Cardiac fibroblast (primary cell): ENCODE measurements at regions not wholly inside any gene's neighbourhood (a gene's known extent, or its start where the extent isn't known, plus 50 kb on each side); places are given as distances from the start of the nearest gene placed in this dataset.

Experiments
- DNase-seq, 2 donors: peaks; one replicate each; pipeline versions ENCODE4 v3.0.0 to v3.0.0-alpha.2; 2010; ENCODE audit warnings: low read depth in 2 of 2
- H3K4me3 ChIP-seq, 2 donors: replicated peaks in 1 of 2; 1 replicate in 1 of 2; 2 replicates in 1 of 2; pipeline ENCODE4 v1.5.1; 2011; ENCODE audit warnings: low read depth in 2 of 2, low read length in 2 of 2, mild to moderate bottlenecking in 2 of 2, moderate library complexity in 1 of 2
- TF ChIP-seq, protein P1 (sequence below): IDR thresholded peaks from one replicate; pipeline ENCODE4 v1.5.1; 2011; ENCODE audit warnings: low read depth, mild to moderate bottlenecking, low read length, inconsistent platforms

DNA sequence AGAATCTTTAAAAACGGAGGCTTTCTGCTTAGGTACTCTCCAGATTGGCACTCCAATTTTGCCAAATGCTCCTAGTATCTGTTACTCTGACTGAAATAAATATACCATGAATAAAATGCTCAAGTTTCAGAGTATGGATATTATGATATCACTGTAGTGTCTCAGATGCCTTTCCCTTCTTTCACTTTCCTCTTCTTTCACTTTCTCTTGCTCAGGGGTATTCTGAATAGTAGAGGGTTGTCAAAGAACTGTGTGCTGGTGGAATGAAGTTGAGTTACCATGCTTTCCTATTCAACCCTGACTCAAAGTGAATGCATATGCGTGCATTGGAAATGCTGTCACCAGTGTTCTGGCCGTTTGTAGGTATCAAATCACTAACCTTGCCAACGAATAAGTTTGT lies 1015.2 kb upstream of the FANCL start:
- DNase-seq, result no peak
- H3K4me3 ChIP-seq, result no peak overlapping the region
- TF ChIP-seq, protein P1, sequence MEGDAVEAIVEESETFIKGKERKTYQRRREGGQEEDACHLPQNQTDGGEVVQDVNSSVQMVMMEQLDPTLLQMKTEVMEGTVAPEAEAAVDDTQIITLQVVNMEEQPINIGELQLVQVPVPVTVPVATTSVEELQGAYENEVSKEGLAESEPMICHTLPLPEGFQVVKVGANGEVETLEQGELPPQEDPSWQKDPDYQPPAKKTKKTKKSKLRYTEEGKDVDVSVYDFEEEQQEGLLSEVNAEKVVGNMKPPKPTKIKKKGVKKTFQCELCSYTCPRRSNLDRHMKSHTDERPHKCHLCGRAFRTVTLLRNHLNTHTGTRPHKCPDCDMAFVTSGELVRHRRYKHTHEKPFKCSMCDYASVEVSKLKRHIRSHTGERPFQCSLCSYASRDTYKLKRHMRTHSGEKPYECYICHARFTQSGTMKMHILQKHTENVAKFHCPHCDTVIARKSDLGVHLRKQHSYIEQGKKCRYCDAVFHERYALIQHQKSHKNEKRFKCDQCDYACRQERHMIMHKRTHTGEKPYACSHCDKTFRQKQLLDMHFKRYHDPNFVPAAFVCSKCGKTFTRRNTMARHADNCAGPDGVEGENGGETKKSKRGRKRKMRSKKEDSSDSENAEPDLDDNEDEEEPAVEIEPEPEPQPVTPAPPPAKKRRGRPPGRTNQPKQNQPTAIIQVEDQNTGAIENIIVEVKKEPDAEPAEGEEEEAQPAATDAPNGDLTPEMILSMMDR, result no peak

DNA sequence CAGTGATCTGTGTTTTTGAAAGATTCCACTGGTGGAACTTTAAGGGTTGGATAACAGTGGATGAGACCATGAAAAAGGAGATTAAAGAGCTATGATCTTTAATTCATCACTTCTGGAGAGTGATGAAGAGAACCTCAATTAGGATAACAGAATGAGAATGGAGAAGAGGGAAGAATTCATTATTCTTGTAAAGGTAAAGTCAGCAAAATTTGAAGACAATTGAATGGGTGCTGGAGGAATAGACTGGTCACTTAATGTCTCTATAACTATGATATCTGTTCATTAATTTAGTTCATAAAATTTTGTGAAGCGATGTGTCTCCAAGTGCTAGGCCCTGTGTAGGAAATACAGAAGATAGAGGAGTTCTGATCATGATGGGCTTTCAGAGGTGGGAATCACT lies 1013.2 kb upstream of the FANCL start:
- no peak for DNase-seq
- TF ChIP-seq, protein P1, result no peak
- no peak overlapping the region for H3K4me3 ChIP-seq

DNA sequence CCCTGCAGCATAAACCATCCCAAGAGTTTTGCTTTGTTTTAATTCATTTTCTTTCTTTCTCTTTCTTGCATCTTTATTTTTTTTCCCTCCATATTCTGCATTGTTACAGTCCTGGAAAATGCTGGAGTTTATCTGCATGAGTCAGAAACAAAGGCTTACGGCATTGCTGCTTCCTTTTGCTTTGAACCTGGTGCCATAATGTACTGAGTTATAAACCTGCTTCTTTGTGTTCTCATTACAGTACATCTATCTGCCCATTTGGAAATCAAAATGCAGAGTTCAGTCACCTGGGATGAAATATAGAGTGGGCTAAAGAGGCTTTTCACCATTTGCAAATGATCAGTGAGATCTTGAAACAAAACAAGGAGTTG lies 1009.2 kb upstream of the FANCL start:
- H3K4me3 ChIP-seq, result no peak overlapping the region
- TF ChIP-seq, protein P1, result no peak
- DNase-seq, result peak in 1 of 2 donors; percentile 1

DNA sequence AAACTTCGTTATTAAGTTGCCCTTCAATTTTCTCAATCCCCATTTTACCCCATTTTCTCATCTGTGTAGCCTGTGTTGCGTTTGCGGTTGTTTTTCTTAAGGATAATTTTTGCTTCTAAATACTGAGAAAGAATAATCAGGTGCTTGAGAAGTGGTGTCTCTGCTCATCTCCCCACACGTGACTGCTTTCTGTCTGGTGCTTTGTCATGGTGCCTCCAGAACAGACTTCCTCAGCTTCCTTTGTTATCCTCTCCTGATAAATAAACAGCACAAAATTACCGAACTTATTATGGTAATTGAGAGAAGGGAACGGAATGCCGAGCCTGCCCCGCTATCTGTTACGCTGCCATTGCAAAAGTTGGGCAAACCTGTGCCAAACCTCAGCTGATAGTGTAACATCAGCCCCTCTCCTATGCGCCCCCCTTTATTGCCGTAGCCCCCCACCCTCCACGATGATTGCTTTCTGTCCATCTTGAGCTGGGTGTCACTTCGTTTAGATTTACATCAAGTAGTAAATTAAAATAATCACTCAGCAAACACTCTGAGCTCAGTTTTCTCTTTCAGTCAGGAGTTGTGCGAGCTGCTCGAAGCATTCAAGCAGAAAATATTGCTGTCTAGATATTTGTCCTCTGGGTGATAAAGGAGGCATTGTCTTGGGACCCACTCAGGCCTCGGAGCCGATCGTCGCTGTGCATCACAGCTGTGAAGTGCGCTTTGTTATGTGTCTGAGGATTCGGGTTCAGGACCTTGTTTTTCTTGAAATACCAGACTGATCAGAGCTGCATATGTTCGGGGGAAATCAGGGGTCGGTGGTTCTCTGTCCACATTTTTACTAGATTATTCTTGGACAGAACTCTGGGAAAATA lies 1008.5 kb upstream of the FANCL start:
- DNase-seq, result no peak

DNA sequence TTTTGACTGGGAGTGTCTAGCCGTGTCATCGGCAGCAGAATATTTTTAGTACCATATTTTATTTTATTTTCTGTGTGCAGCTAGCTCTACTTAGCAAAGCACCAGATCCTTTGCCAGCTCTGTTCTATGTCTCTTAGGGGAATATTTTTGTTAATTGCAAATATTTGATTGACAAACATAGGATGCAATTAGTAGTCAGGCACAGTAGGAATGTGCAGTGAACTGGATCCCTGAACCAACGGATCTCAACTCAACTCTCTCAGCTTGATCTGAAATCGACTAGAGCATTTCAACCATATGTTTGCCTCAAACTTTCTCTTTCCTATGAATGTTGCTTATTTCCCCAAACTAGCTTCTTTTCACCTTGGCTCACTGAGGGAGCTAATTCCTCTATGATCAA lies 998.0 kb upstream of the FANCL start:
- TF ChIP-seq, protein P1, result no peak
- no peak overlapping the region for H3K4me3 ChIP-seq
- DNase-seq, result no peak

More for the DNA sequence above, 1008.5 kb upstream of the FANCL start:
- TF ChIP-seq, protein P1, result no peak
- H3K4me3 ChIP-seq, result no peak overlapping the region

DNA sequence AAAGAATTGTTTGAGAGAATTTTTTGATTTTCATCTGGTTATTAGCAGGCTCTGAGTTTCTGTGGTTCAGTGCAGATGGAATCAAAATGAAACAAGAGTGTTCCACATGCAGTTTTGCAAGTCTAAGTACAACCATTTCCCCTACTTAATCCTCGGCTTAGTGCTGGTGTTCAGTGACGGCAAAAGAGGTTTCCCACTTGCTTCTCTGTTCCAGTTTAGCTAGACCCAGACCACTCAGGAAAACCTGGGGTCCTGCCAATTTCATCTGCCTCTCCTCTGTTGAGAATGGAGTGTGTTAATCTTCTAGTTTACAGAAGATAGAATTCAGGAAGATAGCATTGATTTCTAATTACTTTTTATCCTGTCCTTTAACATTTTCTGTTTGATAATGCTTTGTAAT lies 996.2 kb upstream of the FANCL start:
- no peak for DNase-seq
- TF ChIP-seq, protein P1, result no peak
- H3K4me3 ChIP-seq, result no peak overlapping the region

DNA sequence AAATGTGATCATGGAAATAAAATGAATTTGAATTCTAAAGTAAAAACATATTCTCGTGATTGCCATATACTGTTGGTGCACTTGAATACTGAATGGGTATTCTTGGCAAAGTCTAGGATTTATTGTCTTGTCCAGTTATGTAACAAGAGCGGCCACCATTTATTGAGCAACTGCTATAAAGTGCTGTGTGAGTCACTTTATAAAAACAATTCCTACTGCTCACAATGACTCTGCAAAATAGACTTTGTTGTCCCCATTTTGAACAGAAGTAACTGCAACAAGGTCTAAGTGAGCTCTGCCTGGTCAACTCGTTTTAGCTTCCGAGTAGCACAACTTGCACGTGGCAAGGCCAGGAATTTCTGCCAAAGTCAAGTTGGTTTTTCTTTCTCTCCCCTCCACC lies 995.6 kb upstream of the FANCL start:
- DNase-seq, result peak in 1 of 2 donors; percentile 54
- H3K4me3 ChIP-seq, result no peak overlapping the region
- TF ChIP-seq, protein P1, result no peak
